K562 (cell line): ENCODE measurements at regions not wholly inside any gene's neighbourhood (a gene's known extent, or its start where the extent isn't known, plus 50 kb on each side); places are given as distances from the start of the nearest gene placed in this dataset.

Source experiments
- JUN ChIP-seq, 2 experiments: sonication (generic) in 1 of 2; formaldehyde crosslinking in 1 of 2; IDR thresholded peaks; 2 replicates each; pipeline versions ENCODE4 v1.6.1 to v1.8.0; 2012 to 2022; ENCODE audit warnings: borderline replicate concordance in 2 of 2, mild to moderate bottlenecking in 2 of 2, improper control_type of control experiment in 1 of 2, low read depth in 1 of 2, low read length in 1 of 2, missing genetic modification reagents in 1 of 2
- NELFE ChIP-seq: IDR thresholded peaks from 2 replicates; pipeline ENCODE4 v1.6.1; 2011; ENCODE audit warnings: mild to moderate bottlenecking; ENCODE audit not compliant: insufficient read depth, insufficient read length
- TF ChIP-seq, protein P1 (sequence below), 3 experiments: IDR thresholded peaks in 2 of 3; conservative IDR thresholded peaks in 1 of 3; 2 replicates each; pipeline ENCODE4 v1.5.1; 2011 to 2012; ENCODE audit warnings: low read length in 3 of 3, mild to moderate bottlenecking in 3 of 3, control low read depth in 2 of 3, improper control_type of control experiment in 1 of 3, inconsistent platforms in 1 of 3, low read depth in 1 of 3, mixed read lengths in 1 of 3, moderate library complexity in 1 of 3; ENCODE audit not compliant: insufficient read depth in 2 of 3

DNA sequence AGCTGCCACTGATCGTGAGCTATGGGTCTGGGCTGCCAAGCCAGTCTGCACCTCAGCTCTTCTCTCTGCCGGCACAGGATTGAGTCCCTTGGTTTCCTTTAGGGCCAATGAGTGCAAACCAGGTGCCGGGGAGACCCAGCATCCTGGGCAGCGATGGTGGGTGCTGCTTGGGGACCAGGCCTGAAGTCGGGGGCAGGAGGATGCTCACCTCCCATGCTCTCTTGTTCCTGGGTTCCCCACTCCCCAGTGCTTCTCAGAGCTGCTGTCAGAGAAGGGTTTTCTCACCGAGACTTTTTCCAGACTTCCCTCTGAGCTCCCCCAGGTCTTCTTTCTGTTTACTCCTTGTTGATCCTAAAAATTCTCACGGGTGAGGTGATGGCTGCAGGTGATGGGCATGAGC is 61.2 kb downstream of the IRX1 start:
- TF ChIP-seq, protein P1, sequence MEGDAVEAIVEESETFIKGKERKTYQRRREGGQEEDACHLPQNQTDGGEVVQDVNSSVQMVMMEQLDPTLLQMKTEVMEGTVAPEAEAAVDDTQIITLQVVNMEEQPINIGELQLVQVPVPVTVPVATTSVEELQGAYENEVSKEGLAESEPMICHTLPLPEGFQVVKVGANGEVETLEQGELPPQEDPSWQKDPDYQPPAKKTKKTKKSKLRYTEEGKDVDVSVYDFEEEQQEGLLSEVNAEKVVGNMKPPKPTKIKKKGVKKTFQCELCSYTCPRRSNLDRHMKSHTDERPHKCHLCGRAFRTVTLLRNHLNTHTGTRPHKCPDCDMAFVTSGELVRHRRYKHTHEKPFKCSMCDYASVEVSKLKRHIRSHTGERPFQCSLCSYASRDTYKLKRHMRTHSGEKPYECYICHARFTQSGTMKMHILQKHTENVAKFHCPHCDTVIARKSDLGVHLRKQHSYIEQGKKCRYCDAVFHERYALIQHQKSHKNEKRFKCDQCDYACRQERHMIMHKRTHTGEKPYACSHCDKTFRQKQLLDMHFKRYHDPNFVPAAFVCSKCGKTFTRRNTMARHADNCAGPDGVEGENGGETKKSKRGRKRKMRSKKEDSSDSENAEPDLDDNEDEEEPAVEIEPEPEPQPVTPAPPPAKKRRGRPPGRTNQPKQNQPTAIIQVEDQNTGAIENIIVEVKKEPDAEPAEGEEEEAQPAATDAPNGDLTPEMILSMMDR (IDR thresholded peaks at IDR 0.05 in 2 of 3, conservative IDR thresholded peaks at IDR 0.05 in 1 of 3; ENCODE audit: insufficient read depth in 2 of 3, low read depth in 1 of 3, low read length in 3 of 3) = no peak
- TF ChIP-seq NELFE (no peak), JUN (IDR thresholded peaks at IDR 0.05; ENCODE audit: borderline replicate concordance, low read depth, low read length) (no peak), JUN (CRISPR knock-in tag; IDR thresholded peaks at IDR 0.05; ENCODE audit: borderline replicate concordance) (no peak)
